Right lung (tissue), 2 donors: ENCODE measurements at regions not wholly inside any gene's neighbourhood (a gene's known extent, or its start where the extent isn't known, plus 50 kb on each side); places are given as distances from the start of the nearest gene placed in this dataset.

Experiments
- DNase-seq, 2 donors: peaks; one replicate each; pipeline ENCODE4 v3.0.0-alpha.2; 2013

- no peak for DNase-seq
Measured at GRCh38 chr16:63373744-63374143, 1337.5 kb upstream of the CDH8 start.

- no peak for DNase-seq
Measured at GRCh38 chr16:63372815-63373214, 1336.6 kb upstream of the CDH8 start.

GRCh38 chr16:63372283-63372682, 1336.0 kb upstream of the CDH8 start:
- no peak for DNase-seq

- DNase-seq, result no peak
Measured at GRCh38 chr16:63365649-63366304, 1329.5 kb upstream of the CDH8 start.

DNA sequence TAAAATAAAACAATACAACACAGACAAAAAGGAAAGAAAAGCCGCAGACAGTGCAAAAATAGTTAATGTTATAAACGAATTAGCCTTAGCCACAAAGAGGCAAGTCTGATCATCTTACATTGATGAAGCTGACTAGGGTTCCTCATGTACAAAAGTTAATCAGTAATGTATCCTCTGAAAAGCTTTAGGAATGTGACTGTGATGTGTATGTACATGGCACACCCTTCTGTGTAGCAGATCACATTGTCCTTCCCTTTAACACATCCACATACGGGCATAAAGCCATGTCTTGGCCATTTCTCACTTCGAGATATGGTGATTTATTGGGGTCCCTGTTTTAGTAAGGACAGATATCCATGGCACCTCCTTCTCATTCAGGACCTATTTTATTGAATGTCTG, 1327.5 kb upstream of the CDH8 start:
- DNase-seq, result no peak

GRCh38 chr16:63361032-63361624, 1324.9 kb upstream of the CDH8 start:
- peak in 1 of 2 donors; percentile 32 for DNase-seq

- DNase-seq, result no peak
Measured at GRCh38 chr16:63349961-63350360, 1313.7 kb upstream of the CDH8 start.

GRCh38 chr16:63346000-63346399, 1309.8 kb upstream of the CDH8 start:
- no peak for DNase-seq

DNA sequence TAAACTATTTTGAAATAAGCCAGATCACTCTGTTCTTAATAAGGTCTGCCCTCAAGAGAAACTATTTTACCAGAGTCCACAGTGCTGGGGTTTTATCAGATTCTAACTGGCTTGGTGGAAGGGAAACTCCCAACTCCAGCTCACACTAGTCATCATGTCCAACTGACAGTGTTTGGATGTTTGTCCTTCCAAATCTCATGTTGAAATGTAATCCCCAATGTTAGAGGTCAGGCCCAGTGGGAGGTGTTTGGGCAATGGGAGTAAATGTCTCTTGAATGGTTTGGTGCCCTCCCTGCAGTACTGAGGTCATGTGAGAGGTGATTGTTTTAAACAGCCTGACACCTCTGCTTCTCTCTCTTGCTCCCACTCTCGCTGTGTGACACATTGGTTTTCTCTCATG, 1301.0 kb upstream of the CDH8 start:
- no peak for DNase-seq

DNA sequence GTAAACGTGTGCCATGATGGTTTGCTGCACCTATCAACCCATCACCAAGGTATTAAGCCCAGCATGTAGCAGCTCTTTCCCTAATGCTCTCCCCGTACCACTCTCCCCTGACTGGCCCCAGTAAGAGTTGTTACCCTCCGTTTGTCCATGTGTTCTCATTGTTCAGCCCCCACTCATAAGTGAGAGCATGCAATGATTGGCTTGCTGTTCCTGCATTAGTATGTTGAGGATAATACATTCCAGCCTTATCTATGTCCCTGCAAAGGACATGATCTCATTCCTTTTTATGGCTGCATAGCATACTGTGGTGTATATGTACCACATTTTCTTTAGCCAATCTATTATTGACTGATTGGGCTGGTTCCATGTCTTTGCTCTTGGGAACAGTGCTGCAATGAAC, 1294.9 kb upstream of the CDH8 start:
- DNase-seq, result no peak

GRCh38 chr16:63326736-63327339, 1290.6 kb upstream of the CDH8 start:
- DNase-seq, result no peak

DNA sequence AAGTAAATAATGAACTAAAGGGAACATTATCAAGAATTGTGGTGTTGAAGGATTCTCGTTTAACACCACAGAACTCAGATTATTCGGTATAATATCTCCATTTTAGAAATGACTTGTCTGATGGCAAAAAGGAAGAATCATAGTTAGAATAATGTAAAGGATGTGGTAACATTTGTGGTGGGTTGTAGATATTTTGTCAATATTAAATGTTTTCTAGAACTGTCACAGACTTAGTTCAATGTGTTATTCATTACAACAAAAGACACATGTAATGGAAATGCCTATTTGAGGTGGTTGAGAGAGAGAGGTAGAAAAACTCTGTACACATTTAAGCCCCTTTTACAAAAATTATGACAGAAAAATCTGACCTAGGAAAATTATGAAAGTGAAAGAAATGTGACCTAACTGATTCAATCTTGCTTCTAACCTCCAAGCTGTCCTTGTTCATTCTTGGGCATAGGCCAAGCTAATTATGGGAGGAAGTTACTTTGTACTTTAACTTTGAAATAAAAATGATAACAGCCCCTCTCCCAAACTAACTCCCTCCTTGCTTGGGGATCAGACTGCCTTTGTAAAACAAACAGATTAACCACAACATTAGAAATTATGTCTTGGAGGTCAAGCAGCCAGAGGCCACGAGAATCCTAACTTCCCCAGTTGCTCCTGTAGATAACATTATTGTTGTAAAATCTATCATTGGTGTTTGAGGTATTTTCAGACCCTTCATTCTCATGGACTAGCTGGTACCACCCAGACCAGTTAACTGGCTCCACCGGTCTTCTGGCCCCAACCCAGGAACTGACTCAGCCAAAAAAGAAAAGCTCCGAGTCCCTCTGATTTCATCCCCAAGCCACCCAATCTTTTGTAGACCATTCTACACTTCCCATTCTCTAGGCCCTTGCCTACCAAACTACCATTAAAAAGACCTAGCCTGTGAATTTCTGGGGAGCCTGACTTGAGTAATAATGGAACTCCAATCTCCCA, 1287.8 kb upstream of the CDH8 start:
- DNase-seq, result no peak

- DNase-seq, result no peak
Measured at GRCh38 chr16:63323055-63323454, 1286.8 kb upstream of the CDH8 start.

GRCh38 chr16:63315229-63315628, 1279.0 kb upstream of the CDH8 start:
- DNase-seq, result no peak

- peak in 1 of 2 donors; percentile 4 for DNase-seq
Measured at GRCh38 chr16:63312346-63312745, 1276.1 kb upstream of the CDH8 start.

DNA sequence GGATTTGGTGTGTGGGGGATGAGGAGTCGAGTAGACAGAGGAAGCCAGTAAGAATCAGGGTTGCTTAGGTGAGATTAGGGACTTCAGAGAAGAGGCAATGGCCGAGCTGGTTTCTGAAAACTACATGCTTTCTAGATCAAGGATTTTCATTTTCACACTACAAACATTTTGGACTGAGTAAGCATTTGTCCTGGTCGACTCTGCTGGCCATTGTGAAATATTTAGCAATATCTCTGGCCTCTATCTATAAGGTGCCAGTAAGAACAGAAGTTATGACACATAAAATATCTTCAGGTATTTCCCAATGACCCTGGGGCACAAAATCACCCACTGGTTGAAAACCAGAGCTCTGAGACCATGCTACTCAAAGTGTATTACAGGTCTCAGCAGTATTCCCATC, 1275.1 kb upstream of the CDH8 start:
- no peak for DNase-seq

- no peak for DNase-seq
Measured at GRCh38 chr16:63302811-63303210, 1266.6 kb upstream of the CDH8 start.

- no peak for DNase-seq
Measured at GRCh38 chr16:63301349-63301748, 1265.1 kb upstream of the CDH8 start.

DNA sequence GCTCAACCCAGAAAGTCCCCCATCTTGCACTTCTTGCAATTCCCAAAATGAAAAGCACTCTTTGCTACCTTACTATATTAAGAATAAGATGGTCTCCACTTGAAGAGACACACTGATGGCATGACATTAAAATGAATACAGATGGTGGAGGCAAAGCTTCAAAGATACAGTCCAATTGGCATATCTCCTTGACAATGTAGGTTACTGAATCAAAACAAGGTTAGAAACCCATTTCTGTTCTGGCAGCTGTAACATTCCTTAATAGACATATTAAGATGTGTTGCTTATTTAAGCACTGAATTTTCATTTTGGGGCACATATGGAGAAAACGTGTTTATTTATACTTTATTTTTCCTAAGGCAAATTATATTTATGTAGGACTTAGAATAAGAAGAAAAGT, 1262.8 kb upstream of the CDH8 start:
- no peak for DNase-seq

DNA sequence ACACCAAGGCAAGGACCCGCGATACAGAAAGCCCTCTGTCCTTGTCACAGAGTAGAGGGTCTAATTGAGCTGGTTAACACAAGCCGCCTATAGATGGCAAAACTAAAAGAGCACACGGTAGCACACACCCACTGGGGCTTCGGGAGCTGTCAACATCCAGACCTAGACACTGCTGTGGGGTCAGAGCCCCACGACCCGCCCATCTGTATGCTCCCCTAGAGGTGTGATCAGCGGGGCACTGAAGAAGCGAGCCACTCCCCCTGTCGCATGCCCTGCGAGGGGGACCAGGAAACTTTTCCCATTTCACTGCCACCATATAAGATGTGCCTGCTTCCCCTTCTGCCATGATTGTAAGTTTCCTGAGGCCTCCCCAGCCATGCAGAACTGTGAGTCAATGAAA, 1255.8 kb upstream of the CDH8 start:
- no peak for DNase-seq

DNA sequence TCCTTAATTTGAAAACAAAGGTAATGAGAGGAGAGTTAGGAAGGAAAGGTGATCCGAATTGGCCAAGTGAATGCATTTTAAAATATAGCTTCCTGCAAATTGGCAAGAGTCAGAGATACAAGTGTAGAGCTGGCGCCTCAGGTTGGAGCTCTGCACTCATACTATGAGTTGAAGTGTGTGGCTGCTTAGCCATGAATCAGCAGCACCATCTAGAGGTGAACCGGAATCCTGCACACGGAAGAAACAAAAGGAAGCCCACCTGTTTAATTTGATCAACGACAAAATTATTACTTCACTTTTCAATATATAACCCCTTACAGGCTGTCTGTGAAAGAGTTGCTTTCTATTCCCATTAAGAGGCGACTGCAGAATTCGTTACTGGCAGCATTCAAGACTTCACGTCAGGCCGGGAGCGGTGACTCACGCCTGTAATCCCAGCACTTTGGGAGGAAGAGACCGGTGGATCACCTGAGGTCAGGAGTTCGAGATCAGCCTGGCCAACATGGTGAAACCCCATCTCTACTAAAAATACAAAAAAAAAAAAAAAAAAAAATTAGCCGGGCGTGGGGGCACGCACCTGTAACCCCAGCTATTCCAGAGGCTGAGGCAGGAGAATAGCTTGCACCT, 1253.7 kb upstream of the CDH8 start:
- DNase-seq, result peak; percentile 15 to 29

DNA sequence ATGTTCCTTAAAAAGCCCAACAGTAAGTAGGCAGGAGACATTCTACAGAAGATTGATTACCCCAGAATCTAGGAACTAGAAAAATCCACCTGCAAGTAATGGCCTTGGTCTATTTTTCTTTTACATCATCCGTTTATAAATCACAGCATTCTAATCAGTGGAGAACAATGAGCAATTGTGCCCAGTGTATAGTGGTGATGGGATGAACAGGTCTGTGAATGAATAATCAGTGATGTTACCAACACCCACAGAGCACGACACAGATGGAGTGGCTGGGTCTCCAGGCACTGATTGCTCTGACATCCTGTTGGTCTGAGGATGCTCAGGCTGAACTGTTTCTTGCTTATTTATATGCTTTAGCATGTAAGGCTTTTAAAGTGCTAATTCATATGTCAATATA, 1251.2 kb upstream of the CDH8 start:
- DNase-seq, result no peak
